ENCODE measurements at regions not wholly inside any gene's neighbourhood (a gene's known extent, or its start where the extent isn't known, plus 50 kb on each side); places are given as distances from the start of the nearest gene placed in this dataset.
"Not testable (repeated sequence)": the region's sequence is repeated elsewhere in the genome, so short reads cannot be mapped to it uniquely, and the experiment has no call there.

DNA sequence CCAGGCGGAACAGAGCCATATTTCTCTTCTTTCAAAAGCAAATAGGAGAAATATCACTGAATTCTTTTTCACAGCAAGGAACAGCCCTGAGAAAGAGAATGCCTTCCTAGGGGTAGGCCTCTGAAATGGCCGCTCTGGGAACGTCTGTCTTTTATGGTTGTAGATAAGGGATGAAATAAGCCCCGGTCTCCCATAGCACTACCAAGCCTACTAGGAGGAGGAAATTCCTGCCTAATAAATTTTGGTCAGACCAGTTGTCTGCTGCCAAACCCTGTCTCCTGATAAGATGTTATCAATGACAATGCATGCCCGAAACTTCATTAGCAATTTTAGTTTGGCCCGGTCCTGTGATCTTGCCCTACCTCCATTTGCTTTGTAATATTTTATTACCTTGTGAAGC is 448.9 kb downstream of the ARL4A start:
- not testable (repeated sequence) for TF ChIP-seq POLR2A, POLR2AphosphoS5, EP300 (IDR thresholded peaks at IDR 0.05)
- TF ChIP-seq, protein P1, sequence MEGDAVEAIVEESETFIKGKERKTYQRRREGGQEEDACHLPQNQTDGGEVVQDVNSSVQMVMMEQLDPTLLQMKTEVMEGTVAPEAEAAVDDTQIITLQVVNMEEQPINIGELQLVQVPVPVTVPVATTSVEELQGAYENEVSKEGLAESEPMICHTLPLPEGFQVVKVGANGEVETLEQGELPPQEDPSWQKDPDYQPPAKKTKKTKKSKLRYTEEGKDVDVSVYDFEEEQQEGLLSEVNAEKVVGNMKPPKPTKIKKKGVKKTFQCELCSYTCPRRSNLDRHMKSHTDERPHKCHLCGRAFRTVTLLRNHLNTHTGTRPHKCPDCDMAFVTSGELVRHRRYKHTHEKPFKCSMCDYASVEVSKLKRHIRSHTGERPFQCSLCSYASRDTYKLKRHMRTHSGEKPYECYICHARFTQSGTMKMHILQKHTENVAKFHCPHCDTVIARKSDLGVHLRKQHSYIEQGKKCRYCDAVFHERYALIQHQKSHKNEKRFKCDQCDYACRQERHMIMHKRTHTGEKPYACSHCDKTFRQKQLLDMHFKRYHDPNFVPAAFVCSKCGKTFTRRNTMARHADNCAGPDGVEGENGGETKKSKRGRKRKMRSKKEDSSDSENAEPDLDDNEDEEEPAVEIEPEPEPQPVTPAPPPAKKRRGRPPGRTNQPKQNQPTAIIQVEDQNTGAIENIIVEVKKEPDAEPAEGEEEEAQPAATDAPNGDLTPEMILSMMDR (IDR thresholded peaks at IDR 0.05) = not testable (repeated sequence)
